ENCODE measurements at regions not wholly inside any gene's neighbourhood (a gene's known extent, or its start where the extent isn't known, plus 50 kb on each side); places are given as distances from the start of the nearest gene placed in this dataset.

- H3K4me3 ChIP-seq (ENCODE audit: low read depth, low read length) = no peak overlapping the region
- no peak for DNase-seq (ENCODE audit: low read depth)
- TF ChIP-seq CTCF (IDR thresholded peaks at IDR 0.05; ENCODE audit: low read depth, low read length) (no peak), POLR2A (IDR thresholded peaks at IDR 0.05; ENCODE audit: extremely low read depth, insufficient read length) (no peak), MAX (IDR thresholded peaks at IDR 0.05; ENCODE audit: low read depth, low read length) (no peak), MYC (IDR thresholded peaks at IDR 0.05; ENCODE audit: low read depth, low read length) (no peak)
Observed at GRCh38 chr4:55242506-55242905, 103.5 kb upstream of the SRD5A3 start.

- no peak overlapping the region for H3K4me3 ChIP-seq (ENCODE audit: low read depth, low read length)
- no peak for DNase-seq (ENCODE audit: low read depth)
- TF ChIP-seq MAX (IDR thresholded peaks at IDR 0.05; ENCODE audit: low read depth, low read length) (no peak), MYC (IDR thresholded peaks at IDR 0.05; ENCODE audit: low read depth, low read length) (no peak), POLR2A (IDR thresholded peaks at IDR 0.05; ENCODE audit: extremely low read depth, insufficient read length) (no peak), CTCF (IDR thresholded peaks at IDR 0.05; ENCODE audit: low read depth, low read length) (no peak)
Observed at GRCh38 chr4:55247521-55247920, 98.5 kb upstream of the SRD5A3 start.

GRCh38 chr4:55248756-55249155 is 97.3 kb upstream of the SRD5A3 start:
- H3K4me3 ChIP-seq (ENCODE audit: low read depth, low read length) = no peak overlapping the region
- DNase-seq (ENCODE audit: low read depth) = no peak
- TF ChIP-seq CTCF (IDR thresholded peaks at IDR 0.05; ENCODE audit: low read depth, low read length) (no peak), MYC (IDR thresholded peaks at IDR 0.05; ENCODE audit: low read depth, low read length) (no peak), POLR2A (IDR thresholded peaks at IDR 0.05; ENCODE audit: extremely low read depth, insufficient read length) (no peak), MAX (IDR thresholded peaks at IDR 0.05; ENCODE audit: low read depth, low read length) (no peak)

- DNase-seq (ENCODE audit: low read depth) = no peak
- TF ChIP-seq MYC (IDR thresholded peaks at IDR 0.05; ENCODE audit: low read depth, low read length) (no peak), CTCF (IDR thresholded peaks at IDR 0.05; ENCODE audit: low read depth, low read length) (no peak), POLR2A (IDR thresholded peaks at IDR 0.05; ENCODE audit: extremely low read depth, insufficient read length) (no peak), MAX (IDR thresholded peaks at IDR 0.05; ENCODE audit: low read depth, low read length) (no peak)
- H3K4me3 ChIP-seq (ENCODE audit: low read depth, low read length) = no peak overlapping the region
Observed at GRCh38 chr4:55249476-55249875, 96.6 kb upstream of the SRD5A3 start.

GRCh38 chr4:55251342-55251741 is 94.7 kb upstream of the SRD5A3 start:
- no peak for DNase-seq (ENCODE audit: low read depth)
- H3K4me3 ChIP-seq (ENCODE audit: low read depth, low read length) = no peak overlapping the region
- no peak for TF ChIP-seq MAX (IDR thresholded peaks at IDR 0.05; ENCODE audit: low read depth, low read length)
- TF ChIP-seq POLR2A (IDR thresholded peaks at IDR 0.05; ENCODE audit: extremely low read depth, insufficient read length) = no peak
- TF ChIP-seq CTCF (IDR thresholded peaks at IDR 0.05; ENCODE audit: low read depth, low read length) = no peak
- TF ChIP-seq MYC (IDR thresholded peaks at IDR 0.05; ENCODE audit: low read depth, low read length) = no peak

GRCh38 chr4:55251896-55252295 is 94.1 kb upstream of the SRD5A3 start:
- no peak for DNase-seq (ENCODE audit: low read depth)
- TF ChIP-seq POLR2A (IDR thresholded peaks at IDR 0.05; ENCODE audit: extremely low read depth, insufficient read length) = no peak
- TF ChIP-seq MAX (IDR thresholded peaks at IDR 0.05; ENCODE audit: low read depth, low read length) = no peak
- no peak for TF ChIP-seq MYC (IDR thresholded peaks at IDR 0.05; ENCODE audit: low read depth, low read length)
- no peak for TF ChIP-seq CTCF (IDR thresholded peaks at IDR 0.05; ENCODE audit: low read depth, low read length)
- H3K4me3 ChIP-seq (ENCODE audit: low read depth, low read length) = no peak overlapping the region

Measured in NB4 (cell line).